Retina (tissue), 1 donor: ENCODE measurements at regions not wholly inside any gene's neighbourhood (a gene's known extent, or its start where the extent isn't known, plus 50 kb on each side); places are given as distances from the start of the nearest gene placed in this dataset.
A peak's percentile ranks its signal among the peaks of the same experiment; 100 is the strongest.
"Not testable (repeated sequence)": the region's sequence is repeated elsewhere in the genome, so short reads cannot be mapped to it uniquely, and the experiment has no call there.

Experiments
- DNase-seq: peaks from one replicate; pipeline ENCODE4 v3.0.0-alpha.2; 2016

DNA sequence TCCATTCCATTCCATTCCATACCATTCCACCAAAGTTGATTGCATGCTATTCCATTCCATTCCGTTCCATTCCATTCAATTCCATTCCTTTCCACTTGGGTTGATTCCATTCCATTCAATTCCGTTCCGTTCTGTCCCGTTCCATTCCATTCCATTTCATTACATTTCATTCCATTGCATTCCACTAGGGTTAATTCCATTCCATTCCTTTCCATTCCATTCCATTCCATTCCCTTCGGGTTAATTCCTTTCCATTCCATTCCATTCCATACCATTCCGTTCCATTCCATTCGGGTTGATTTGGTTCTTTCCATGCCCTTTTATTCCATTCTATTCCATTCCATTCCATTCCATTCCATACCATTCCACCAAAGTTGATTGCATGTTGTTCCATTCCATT lies 131.9 kb downstream of the CWH43 start:
- not testable (repeated sequence) for DNase-seq

DNA sequence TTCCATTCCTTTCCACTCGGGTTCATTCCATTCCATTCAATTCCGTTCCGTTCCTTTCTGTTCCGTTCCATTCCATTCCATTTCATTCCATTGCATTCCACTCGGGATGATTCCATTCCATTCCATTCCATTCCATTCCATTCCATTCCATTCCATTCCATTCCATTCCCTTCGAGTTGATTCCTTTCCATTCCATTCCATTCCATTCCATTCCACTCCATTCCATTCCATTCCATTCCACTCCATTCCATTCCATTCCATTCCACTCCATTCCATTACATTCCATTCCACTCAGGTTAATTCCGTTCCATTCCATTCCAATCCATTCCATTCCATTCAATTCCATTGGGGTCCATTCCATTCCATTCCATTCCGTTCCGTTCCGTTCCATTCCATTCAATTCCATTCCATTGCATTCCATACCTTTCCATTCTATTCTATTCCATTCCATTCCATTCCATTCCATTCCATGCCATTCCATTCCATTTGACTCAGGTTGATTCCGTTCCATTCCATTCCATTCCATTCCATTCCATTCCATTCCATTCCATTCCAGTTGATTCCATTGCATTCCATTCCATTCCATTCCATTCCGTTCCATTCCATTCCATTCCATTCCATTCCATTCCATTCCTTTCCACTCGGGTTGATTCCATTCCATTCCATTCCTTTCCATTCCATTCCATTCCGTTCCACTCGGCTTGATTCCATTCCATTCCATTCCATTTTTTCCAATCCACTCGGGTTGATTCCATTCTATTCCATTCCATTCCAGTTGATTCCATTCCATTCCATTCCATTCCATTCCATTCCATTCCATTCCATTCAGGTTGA lies 132.5 kb downstream of the CWH43 start:
- DNase-seq, result not testable (repeated sequence)

DNA sequence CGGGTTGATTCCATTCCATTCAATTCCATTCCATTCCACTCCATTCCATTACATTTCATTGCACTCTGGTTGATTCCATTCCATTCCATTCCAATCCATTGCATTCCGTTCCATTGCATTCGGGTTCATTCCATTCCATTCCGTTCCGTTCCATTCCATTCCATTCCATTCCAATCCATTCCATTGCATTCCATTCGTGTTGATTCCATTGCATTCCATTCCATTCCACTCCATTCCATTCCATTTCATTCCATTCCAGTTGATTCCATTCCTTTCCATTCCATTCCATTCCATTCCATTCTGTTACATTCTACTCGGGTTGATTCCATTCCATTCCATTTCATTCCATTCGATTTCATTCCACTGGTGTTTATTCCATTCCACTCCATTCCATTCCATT lies 133.3 kb downstream of the CWH43 start:
- DNase-seq, result not testable (repeated sequence)

DNA sequence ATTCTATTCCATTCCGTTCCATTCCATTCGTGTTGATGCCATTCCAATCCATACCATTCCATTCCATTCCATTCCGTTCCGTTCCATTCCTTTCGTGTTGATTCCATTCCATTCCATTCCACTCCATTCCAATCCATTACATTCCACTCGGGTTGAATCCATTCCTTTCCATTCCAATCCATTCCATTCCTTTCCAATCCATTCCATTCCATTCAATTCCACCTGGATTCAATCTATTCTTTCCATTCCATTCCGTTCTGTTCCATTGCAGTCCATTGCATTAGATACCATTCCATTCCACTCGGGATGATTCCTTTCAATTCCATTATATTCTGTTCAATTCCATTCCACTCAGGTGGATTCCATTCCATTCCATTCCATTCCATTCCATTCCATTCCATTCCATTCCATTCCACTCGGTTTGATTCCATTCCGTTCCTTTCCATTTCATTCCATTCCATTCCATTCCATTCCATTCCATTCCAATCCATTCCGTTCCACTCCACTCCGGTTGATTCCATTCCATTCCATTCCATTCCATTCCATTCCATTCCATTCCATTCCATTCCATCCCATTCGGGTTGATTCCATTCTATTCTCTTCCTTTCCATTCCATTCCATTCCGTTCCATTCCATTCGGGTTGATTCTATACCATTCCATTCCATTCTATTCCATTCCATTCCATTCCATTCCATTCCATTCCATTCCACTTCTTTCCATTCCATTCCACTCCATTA lies 134.1 kb downstream of the CWH43 start:
- DNase-seq, result not testable (repeated sequence)

DNA sequence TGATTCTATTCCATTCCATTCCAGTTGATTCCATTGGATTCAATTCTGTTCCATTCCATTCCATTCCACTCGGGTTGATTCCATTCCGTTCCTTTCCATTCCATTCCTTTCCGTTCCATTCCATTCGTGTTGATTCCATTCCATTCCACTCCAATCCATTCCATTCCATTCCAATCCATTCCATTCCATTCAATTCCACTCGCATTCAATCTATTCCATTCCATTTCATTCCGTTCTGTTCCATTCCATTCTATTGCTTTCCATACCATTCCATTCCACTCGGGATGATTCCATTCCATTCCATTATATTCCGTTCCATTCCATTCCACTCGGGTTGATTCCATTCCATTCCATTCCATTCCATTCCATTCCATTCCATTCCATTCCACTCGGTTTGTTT lies 134.7 kb downstream of the CWH43 start:
- DNase-seq, result peak; percentile 2

DNA sequence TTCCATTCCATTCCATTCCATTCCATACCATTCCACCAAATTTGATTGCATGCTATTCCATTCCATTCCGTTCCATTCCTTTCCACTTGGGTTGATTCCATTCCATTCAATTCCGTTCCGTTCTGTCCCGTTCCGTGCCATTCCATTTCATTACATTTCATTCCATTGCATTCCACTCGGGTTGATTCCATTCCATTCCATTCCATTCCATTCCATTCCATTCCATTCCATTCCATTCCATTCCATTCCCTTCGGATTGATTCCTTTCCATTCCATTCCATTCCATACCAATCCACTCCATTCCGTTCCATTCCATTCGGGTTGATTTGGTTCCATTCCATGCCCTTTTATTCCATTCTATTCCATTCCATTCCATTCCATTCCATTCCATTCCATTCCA lies 140.4 kb downstream of the CWH43 start:
- DNase-seq, result not testable (repeated sequence)

DNA sequence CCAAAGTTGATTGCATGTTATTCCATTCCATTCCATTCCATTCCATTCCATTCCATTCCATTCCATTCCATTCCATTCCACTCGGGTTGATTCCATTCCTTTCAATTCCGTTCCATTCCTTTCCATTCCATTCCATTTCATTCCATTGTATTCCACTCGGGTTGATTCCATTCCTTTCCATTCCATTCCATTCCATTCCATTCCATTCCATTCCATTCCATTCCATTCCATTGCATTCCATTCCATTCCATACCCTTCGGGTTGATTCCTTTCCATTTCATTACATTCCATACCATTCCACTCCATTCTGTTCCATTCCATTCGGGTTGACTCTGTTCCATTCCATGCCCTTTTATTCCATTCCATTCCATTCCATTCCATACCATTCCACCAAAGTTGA lies 140.8 kb downstream of the CWH43 start:
- not testable (repeated sequence) for DNase-seq

DNA sequence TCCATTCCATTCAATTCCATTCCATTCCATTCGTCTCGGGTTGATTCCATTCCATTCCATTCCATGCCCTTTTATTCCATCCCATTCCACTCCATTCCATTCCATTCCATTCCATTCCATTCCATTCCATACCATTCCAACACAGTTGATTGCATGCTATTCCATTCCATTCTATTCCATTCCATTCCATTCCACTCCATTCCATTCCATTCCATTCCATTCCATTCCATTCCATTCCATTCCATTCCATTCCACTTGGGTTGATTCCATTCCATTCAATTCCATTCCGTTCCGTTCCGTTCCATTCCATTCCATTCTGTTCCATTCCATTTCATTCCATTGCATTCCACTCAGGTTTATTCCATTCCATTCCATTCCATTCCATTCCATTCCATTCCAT lies 143.3 kb downstream of the CWH43 start:
- DNase-seq, result not testable (repeated sequence)

DNA sequence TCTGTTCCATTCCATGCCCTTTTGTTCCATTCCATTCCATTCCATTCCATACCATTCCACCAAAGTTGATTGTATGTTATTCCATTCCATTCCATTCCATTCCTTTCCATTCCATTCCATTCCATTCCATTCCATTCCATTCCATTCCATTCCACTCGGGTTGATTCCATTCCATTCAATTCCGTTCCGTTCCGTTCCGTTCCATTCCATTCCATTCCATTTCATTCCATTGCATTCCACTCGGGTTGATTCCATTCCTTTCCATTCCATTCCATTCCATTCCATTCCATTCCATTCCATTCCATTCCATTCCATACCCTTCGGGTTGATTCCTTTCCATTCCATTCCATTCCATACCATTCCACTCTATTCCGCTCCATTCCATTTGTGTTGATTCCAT lies 143.8 kb downstream of the CWH43 start:
- not testable (repeated sequence) for DNase-seq

DNA sequence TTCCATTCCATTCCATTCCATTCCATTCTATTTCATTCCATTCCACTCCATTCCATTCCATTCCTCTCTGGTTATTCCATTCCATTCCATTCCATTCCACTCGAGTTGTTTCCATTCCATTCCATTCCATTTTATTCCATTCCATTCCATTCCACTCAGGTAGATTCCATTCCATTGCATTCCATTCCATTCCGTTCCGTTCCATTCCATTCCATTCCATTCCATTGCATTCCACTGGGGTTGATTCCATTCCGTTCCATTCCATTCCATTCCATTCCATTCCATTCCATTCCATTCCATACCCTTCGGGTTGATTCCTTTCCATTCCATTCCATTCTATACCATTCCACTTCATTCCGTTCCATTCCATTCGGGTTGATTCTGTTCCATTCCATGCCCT lies 144.6 kb downstream of the CWH43 start:
- DNase-seq, result not testable (repeated sequence)

DNA sequence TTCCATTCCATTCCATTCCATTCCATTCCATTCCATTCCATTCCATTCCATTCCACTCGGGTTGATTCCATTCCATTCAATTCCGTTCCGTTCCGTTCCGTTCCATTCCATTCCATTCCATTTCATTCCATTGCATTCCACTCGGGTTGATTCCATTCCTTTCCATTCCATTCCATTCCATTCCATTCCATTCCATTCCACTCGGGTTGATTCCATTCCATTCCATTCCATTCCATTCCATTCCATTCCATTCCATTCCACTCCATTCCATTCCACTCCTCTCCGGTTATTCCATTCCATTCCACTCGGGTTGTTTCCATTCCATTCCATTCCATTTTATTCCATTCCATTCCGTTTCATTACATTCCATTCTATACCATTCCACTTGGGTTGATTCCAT lies 151.0 kb downstream of the CWH43 start:
- not testable (repeated sequence) for DNase-seq

DNA sequence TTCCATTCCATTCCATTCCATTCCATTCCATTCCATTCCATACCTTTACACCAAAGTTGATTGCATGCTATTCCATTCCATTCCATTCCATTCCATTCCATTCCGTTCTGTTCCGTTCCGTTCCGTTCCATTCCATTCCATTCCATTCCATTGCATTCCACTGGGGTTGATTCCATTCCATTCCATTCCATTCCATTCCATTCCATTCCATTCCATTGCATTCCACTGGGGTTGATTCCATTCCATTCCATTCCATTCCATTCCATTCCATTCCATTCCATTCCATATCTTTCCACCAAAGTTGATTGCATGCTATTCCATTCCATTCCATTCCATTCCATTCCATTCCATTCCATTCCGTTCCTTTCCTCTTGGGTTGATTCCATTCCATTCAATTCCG lies 151.9 kb downstream of the CWH43 start:
- not testable (repeated sequence) for DNase-seq

DNA sequence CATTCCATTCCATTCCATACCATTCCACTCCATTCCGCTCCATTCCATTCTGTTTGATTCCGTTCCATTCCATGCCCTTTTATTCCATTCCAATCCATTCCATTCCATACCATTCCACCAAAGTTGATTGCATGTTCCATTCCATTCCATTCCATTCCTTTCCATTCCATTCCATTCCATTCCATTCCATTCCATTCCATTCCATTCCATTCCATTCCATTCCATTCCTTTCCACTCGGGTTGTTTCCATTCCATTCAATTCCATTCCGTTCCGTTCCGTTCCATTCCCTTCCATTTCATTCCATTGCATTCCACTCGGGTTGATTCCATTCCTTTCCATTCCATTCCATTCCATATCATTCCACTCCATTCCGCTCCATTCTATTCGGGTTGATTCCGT lies 152.7 kb downstream of the CWH43 start:
- not testable (repeated sequence) for DNase-seq

DNA sequence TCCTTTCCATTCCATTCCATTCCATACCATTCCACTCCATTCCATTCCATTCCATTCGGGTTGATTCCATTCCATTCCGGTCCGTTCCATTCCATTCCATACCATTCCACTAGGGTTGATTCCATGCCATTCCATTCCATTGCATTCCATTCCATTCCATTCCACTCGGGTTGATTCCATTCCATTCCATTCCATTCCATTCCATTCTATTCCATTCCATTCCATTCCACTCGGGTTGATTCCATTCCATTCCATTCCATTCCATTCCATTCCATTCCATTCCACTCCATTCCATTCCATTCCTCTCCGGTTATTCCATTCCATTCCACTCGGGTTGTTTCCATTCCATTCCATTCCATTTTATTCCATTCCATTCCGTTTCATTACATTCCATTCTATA lies 153.4 kb downstream of the CWH43 start:
- not testable (repeated sequence) for DNase-seq

DNA sequence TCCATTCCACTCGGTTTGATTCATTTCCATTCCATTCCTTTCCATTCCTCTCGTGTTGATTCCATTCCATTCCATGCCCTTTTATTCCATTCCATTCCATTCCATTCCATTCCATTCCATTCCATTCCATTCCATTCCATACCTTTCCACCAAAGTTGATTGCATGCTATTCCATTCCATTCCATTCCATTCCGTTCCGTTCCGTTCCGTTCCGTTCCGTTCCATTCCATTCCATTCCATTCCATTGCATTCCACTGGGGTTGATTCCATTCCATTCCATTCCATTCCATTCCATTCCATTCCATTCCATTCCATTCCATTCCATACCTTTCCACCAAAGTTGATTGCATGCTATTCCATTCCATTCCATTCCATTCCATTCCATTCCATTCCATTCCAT lies 154.3 kb downstream of the CWH43 start:
- DNase-seq, result not testable (repeated sequence)

DNA sequence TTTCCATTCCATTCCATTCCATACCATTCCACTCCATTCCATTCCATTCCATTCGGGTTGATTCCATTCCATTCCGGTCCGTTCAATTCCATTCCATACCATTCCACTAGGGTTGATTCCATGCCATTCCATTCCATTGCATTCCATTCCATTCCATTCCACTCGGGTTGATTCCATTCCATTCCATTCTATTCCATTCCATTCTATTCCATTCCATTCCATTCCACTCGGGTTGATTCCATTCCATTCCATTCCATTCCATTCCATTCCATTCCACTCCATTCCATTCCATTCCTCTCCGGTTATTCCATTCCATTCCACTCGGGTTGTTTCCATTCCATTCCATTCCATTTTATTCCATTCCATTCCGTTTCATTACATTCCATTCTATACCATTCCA lies 155.9 kb downstream of the CWH43 start:
- not testable (repeated sequence) for DNase-seq

DNA sequence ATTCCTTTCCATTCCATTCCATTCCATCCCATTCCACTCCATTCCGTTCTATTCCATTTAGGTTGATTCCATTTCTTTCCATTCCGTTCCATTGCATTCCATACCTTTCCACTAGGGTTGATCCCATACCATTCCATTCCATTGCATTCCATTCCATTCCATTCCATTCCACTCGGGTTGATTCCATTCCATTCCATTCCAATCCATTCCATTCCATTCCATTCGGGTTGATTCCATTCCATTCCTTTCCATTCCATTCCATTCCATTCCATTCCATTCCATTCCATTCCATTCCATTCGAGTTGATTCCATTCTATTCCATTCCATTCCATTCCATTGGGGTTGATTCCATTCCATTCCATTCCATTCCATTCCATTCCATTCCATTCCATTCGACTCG lies 161.1 kb downstream of the CWH43 start:
- not testable (repeated sequence) for DNase-seq

DNA sequence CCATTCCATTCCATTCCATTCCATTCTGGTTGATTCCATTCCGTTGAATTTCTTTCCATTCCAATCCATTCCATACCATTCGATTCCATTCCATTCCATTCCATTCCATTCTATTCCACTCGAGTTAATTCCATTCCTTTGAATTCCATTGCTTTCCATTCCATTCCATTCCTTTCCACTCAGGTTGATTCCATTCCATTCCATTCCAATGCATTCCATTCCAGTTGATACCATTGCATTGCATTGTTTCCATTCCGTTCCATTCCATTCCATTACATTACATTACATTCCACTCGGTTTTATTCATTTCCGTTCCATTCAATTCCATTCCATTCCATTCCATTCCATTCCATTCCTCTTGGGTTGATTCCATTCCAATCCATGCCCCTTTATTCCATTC lies 161.5 kb downstream of the CWH43 start:
- not testable (repeated sequence) for DNase-seq

DNA sequence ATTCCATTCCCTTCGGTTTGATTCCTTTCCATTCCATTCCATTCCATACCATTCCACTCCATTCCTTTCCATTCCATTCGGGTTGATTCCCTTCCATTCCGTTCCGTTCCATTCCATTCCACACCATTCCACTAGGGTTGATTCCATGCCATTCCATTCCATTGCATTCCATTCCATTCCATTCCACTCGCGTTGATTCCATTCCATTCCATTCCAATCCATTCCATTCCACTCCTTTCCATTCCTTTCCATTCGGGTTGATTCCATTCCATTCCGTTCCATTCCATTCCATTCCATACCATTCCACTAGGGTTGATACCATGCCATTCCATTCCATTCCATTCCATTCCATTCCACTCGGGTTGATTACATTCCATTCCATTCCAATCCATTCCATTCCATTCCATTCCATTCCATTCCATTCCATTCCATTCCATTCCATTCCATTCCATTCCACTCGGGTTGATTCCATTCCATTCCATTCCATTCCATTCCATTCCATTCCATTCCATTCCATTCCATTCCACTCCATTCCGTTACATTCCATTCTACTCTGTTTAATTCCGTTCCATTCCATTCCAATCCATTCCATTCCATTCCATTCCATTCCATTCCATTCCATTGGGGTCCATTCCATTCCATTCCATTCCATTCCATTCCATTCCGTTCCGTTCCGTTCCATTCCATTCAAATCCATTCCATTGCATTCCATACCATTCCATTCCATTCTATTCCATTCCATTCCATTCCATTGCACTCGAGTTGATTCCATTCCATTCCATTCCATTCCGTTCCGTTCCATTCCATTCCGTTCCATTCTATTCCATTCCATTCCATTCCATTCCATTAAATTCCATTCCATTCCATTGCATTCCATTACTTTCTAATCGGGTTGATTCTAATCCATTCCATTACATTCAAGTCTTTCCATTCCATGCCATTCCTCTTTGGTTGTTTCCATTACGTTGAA lies 163.2 kb downstream of the CWH43 start:
- peak; percentile 1 for DNase-seq

DNA sequence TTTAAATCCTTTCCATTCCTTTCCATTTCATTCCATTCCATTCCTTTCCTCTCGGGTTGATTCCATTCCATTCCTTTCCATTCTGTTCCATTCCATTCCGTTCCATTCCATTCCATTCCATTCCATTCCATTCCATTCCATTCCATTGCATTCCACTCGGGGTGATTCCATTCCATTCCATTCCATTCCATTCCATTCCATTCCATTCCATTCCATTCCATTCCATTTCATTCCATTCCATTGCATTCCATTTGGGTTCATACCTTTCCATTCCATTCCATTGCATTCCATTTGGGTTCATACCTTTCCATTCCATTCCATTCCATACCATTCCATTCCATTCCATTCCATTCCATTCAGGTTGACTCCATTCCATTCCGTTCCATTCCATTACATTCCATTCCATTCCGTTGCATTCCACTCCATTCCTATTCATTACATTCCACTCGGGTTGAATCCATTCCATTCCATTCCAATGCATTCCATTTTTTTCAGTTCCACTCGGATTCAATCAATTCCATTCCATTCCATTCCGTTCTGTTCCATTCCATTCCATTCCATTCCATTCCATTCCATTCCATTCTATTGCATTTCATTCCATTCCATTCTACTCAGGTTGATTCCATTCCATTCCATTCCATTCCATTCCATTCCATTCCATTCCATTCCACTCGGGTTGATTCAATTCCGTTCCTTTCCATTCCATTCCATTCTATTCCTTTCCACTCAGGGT lies 164.4 kb downstream of the CWH43 start:
- DNase-seq, result not testable (repeated sequence)

DNA sequence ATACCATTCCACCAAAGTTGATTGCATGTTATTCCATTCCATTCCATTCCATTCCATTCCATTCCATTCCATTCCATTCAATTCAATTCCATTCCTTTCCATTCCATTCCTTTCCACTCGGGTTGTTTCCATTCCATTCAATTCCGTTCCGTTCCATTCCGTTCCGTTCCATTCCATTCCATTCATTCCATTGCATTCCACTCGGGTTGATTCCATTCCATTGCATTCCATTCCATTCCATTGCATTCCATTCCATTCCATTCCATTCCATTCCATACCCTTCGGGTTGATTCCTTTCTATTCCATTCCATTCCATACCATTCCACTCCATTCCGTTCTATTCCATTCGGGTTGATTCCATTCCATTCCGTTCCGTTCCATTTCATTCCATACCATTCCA lies 166.9 kb downstream of the CWH43 start:
- not testable (repeated sequence) for DNase-seq
